ENCODE measurements at regions not wholly inside any gene's neighbourhood (a gene's known extent, or its start where the extent isn't known, plus 50 kb on each side); places are given as distances from the start of the nearest gene placed in this dataset.

GRCh38 chr2:234708717-234709116 is 211.8 kb upstream of the ARL4C start:
- TF ChIP-seq CTCF (conservative IDR thresholded peaks at IDR 0.05; ENCODE audit: low read depth, low read length), result no peak
- no peak for TF ChIP-seq EZH2 (IDR thresholded peaks at IDR 0.05; ENCODE audit: borderline replicate concordance, low read depth, low read length, poor library complexity, severe bottlenecking)

All from A673 (cell line).